GM12864 (cell line): ENCODE measurements at regions not wholly inside any gene's neighbourhood (a gene's known extent, or its start where the extent isn't known, plus 50 kb on each side); places are given as distances from the start of the nearest gene placed in this dataset.

Experiments
- DNase-seq: peaks from one replicate; pipeline ENCODE4 v3.0.0-alpha.2; 2011; ENCODE audit warnings: low read depth
- H3K4me3 ChIP-seq: 2 replicates; pipeline ENCODE4 v1.5.1; 2011; ENCODE audit warnings: mild to moderate bottlenecking, low read depth, low read length, control low read depth
- CTCF ChIP-seq: IDR thresholded peaks from 2 replicates; pipeline ENCODE4 v1.5.1; 2011; ENCODE audit warnings: low read depth, mild to moderate bottlenecking, moderate library complexity, low read length, control low read depth, inconsistent platforms; ENCODE audit errors: missing control alignments

- TF ChIP-seq CTCF, result no peak
- H3K4me3 ChIP-seq, result no peak overlapping the region
- no peak for DNase-seq
These were observed 897.2 kb downstream of the TSN start for GRCh38 chr2:122652670-122653069.

- no peak for TF ChIP-seq CTCF
- DNase-seq, result no peak
- no peak overlapping the region for H3K4me3 ChIP-seq
These were observed 901.0 kb downstream of the TSN start for GRCh38 chr2:122656403-122656802.

- DNase-seq, result no peak
- H3K4me3 ChIP-seq, result no peak overlapping the region
- no peak for TF ChIP-seq CTCF
These were observed 905.6 kb downstream of the TSN start for GRCh38 chr2:122660786-122661634.

DNA sequence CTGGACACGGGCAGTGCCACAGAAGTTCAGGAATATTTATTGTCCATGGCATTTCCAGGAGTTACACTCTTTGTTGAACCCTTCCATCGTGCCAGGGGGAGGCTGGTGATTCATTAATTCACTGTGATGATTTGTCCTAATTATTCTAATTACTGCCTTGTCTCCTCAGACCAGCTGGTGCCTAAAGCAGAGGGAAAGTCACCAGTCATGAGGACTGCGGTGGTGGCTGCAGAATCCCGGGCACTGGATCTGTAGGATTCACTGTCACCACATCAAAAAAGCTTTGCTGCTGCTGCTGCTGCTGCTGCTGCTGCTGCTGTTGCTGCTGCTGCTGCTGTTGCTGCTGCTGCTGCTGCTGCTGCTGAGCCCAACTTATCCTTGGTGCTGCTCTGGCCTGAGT is 908.2 kb downstream of the TSN start:
- TF ChIP-seq CTCF, result no peak
- DNase-seq, result no peak
- H3K4me3 ChIP-seq, result no peak overlapping the region

DNA sequence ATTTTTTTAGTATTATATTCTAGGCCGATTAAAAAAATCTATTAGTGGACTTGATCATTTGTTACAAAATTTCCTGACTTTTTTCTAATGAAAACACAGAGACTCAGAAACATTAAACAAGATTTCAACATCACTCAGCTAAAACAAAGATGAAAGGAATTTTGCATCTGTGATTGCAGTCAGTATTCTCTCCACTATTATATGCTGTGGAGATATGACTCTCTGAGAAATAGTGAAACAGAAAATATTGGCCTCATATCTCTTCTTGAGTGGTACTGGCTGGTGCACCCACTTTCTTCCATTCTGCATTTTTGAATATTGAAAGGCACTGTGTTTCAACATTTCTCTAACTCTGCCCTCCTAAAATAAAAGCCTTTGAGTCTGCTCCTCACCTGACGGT is 914.2 kb downstream of the TSN start:
- no peak for DNase-seq
- no peak for TF ChIP-seq CTCF
- H3K4me3 ChIP-seq, result no peak overlapping the region

DNA sequence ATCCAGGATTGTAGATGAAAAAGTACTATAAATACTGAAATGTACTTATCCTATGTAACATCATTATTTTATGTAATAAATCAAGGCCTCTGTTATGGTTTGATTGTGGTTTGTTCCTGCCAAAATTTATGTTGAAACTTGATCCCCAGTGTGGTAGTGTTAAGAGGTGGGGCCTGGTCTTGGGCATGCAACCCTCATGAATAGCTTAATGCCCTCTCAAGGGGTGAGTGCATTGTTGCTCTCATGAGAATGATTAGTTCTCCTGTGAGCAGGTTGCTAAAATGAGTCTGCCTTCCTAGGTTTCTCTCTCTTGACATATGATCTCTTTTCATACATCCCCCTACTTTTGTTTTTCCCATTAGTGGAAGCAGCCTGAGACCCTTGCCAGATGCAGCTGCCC is 915.4 kb downstream of the TSN start:
- no peak overlapping the region for H3K4me3 ChIP-seq
- no peak for TF ChIP-seq CTCF
- DNase-seq, result no peak

GRCh38 chr2:122680662-122681061 is 925.2 kb downstream of the TSN start:
- DNase-seq, result no peak
- H3K4me3 ChIP-seq, result no peak overlapping the region
- TF ChIP-seq CTCF, result no peak
